ENCODE measurements at regions not wholly inside any gene's neighbourhood (a gene's known extent, or its start where the extent isn't known, plus 50 kb on each side); places are given as distances from the start of the nearest gene placed in this dataset.

GRCh38 chr7:81140252-81140651 lies 221.4 kb upstream of the SEMA3C start:
- ChIA-PET POLR2A (no interaction called here), CTCF (interaction anchor here (0.7 to 1.6 kb wide), 2 partner anchors 11 to 12 kb away, joined by 3 to 4 read pairs; no protein-coding TSS in a partner anchor)
- TF ChIP-seq, protein P1, sequence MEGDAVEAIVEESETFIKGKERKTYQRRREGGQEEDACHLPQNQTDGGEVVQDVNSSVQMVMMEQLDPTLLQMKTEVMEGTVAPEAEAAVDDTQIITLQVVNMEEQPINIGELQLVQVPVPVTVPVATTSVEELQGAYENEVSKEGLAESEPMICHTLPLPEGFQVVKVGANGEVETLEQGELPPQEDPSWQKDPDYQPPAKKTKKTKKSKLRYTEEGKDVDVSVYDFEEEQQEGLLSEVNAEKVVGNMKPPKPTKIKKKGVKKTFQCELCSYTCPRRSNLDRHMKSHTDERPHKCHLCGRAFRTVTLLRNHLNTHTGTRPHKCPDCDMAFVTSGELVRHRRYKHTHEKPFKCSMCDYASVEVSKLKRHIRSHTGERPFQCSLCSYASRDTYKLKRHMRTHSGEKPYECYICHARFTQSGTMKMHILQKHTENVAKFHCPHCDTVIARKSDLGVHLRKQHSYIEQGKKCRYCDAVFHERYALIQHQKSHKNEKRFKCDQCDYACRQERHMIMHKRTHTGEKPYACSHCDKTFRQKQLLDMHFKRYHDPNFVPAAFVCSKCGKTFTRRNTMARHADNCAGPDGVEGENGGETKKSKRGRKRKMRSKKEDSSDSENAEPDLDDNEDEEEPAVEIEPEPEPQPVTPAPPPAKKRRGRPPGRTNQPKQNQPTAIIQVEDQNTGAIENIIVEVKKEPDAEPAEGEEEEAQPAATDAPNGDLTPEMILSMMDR (IDR thresholded peaks at IDR 0.05; ENCODE audit: insufficient read depth, low read length, missing control alignments): no peak
- H3K4me3 ChIP-seq (ENCODE audit: low read depth, low read length): no peak overlapping the region
- DNase-seq (ENCODE audit: low read depth, low spot score): no peak

DNA sequence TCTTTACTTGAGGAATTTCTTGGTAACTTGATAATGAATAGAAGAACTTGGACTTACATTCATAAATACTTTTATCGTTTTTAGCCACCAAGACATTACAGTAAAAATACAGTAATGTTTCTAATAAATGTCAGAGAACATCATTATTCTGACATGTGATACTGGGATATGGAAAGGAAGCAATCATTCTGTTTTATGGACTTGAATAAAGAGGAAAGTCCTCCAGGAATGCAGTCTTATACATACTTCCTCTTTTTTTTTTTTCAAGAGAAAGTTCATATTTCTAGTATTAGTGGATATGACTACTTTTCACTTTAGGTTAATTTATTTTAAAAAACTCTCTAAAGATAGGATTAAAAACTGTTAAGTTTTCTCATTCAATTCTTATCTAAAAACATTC lies 220.0 kb upstream of the SEMA3C start:
- H3K4me3 ChIP-seq (ENCODE audit: low read depth, low read length): no peak overlapping the region
- TF ChIP-seq, protein P1 (IDR thresholded peaks at IDR 0.05; ENCODE audit: insufficient read depth, low read length, missing control alignments): no peak
- CTCF ChIA-PET: no interaction called here
- no peak for DNase-seq (ENCODE audit: low read depth, low spot score)
- POLR2A ChIA-PET: no interaction called here

GRCh38 chr7:81135324-81135723 lies 216.5 kb upstream of the SEMA3C start:
- POLR2A ChIA-PET: no interaction called here
- no peak overlapping the region for H3K4me3 ChIP-seq (ENCODE audit: low read depth, low read length)
- TF ChIP-seq, protein P1 (IDR thresholded peaks at IDR 0.05; ENCODE audit: insufficient read depth, low read length, missing control alignments): no peak
- CTCF ChIA-PET: no interaction called here
- DNase-seq (ENCODE audit: low read depth, low spot score): no peak

- no peak for DNase-seq (ENCODE audit: low read depth, low spot score)
- TF ChIP-seq, protein P1 (IDR thresholded peaks at IDR 0.05; ENCODE audit: insufficient read depth, low read length, missing control alignments): no peak
- ChIA-PET POLR2A (no interaction called here), CTCF (interaction anchor here (0.8 to 1.4 kb wide), 2 partner anchors 9 to 342 kb away, joined by 3 to 4 read pairs; no protein-coding TSS in a partner anchor)
- no peak overlapping the region for H3K4me3 ChIP-seq (ENCODE audit: low read depth, low read length)
Measured at GRCh38 chr7:81128011-81128410, 209.2 kb upstream of the SEMA3C start.

GRCh38 chr7:81120803-81121202 lies 202.0 kb upstream of the SEMA3C start:
- DNase-seq (ENCODE audit: low read depth, low spot score): no peak
- ChIA-PET POLR2A (no interaction called here), CTCF (no interaction called here)
- TF ChIP-seq, protein P1 (IDR thresholded peaks at IDR 0.05; ENCODE audit: insufficient read depth, low read length, missing control alignments): no peak
- H3K4me3 ChIP-seq (ENCODE audit: low read depth, low read length): no peak overlapping the region

GRCh38 chr7:81120111-81120510 lies 201.3 kb upstream of the SEMA3C start:
- no peak for DNase-seq (ENCODE audit: low read depth, low spot score)
- POLR2A ChIA-PET: no interaction called here
- CTCF ChIA-PET: no interaction called here
- TF ChIP-seq, protein P1 (IDR thresholded peaks at IDR 0.05; ENCODE audit: insufficient read depth, low read length, missing control alignments): no peak
- no peak overlapping the region for H3K4me3 ChIP-seq (ENCODE audit: low read depth, low read length)

All from AG04449 (cell line).